NT2/D1 (cell line): ENCODE measurements at regions not wholly inside any gene's neighbourhood (a gene's known extent, or its start where the extent isn't known, plus 50 kb on each side); places are given as distances from the start of the nearest gene placed in this dataset.

ENCODE experiments used
- SUZ12 ChIP-seq: IDR thresholded peaks from 2 replicates; pipeline ENCODE4 v1.6.1; 2011; ENCODE audit not compliant: insufficient read length, insufficient read depth; ENCODE audit errors: extremely low read depth
- YY1 ChIP-seq: IDR thresholded peaks from 2 replicates; pipeline ENCODE4 v1.6.1; 2011; ENCODE audit not compliant: insufficient read length, insufficient read depth

GRCh38 chr5:31047007-31047406, 146.5 kb upstream of the CDH6 start:
- TF ChIP-seq YY1 (no peak), SUZ12 (no peak)
